ACC112 (cell line): ENCODE measurements at regions not wholly inside any gene's neighbourhood (a gene's known extent, or its start where the extent isn't known, plus 50 kb on each side); places are given as distances from the start of the nearest gene placed in this dataset.

Source experiments
- H2AFZ ChIP-seq: fragments of 200-600 bp; sonication (generic); one replicate; pipeline ENCODE4 v1.6.0; 2017; ENCODE audit warnings: antibody characterized with exemption, low read length; ENCODE audit not compliant: unreplicated experiment
- H3K27ac ChIP-seq: fragments of 200-600 bp; sonication (generic); 2 replicates; pipeline ENCODE4 v1.5.1; 2014; ENCODE audit warnings: low read depth, mild to moderate bottlenecking, antibody characterized with exemption, low read length, moderate library complexity
- H3K27me3 ChIP-seq: fragments of 200-600 bp; sonication (generic); 2 replicates; pipeline ENCODE4 v1.6.1; 2014; ENCODE audit warnings: mild to moderate bottlenecking, antibody characterized with exemption, low read length, moderate library complexity, mixed read lengths; ENCODE audit not compliant: insufficient read depth
- H3K36me3 ChIP-seq: fragments of 200-600 bp; sonication (generic); 2 replicates; pipeline ENCODE4 v1.6.1; 2016; ENCODE audit warnings: mild to moderate bottlenecking, antibody characterized with exemption, low read length, moderate library complexity, mixed read lengths; ENCODE audit not compliant: insufficient read depth
- H3K4me1 ChIP-seq: fragments of 200-600 bp; sonication (generic); one replicate; pipeline ENCODE4 v1.6.1; 2016; ENCODE audit warnings: low read length, mixed read lengths; ENCODE audit not compliant: insufficient read depth, unreplicated experiment, control insufficient read depth
- H3K4me3 ChIP-seq: fragments of 200-600 bp; sonication (generic); 2 replicates; pipeline ENCODE4 v1.5.1; 2014; ENCODE audit warnings: mild to moderate bottlenecking, low read depth, low read length
- H3K79me2 ChIP-seq: fragments of 200-600 bp; sonication (generic); one replicate; pipeline ENCODE4 v1.6.0; 2016; ENCODE audit warnings: low read length; ENCODE audit not compliant: control insufficient read depth, unreplicated experiment, insufficient read depth

DNA sequence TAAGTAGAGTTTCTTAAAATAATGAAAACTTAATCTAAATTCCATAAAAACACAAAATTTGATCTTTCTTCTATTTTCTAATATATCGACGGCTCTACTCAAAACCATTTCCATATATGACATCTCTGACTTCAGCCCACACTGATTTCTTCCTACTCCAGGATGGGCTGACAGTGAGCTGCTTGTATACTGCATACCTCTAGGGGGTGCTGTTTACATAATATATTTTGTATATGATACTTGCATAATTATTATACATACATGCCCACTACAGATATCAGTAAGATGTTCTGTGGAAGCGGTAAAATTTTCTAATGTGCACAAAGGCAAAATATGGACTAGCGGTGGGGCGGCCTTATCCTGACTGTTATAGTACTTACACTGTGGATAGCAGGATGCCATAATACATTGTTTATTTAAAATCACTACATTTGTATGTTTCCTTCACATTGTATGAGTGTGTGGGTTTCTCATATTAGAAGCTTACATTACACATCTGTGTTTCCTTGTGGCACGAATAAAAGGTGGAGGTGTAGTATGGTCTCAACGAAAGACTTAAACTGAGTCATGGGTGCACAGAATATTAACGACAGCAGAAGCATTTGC, 66.1 kb upstream of the NXPH2 start:
- no peak overlapping the region for H3K27ac ChIP-seq
- H2AFZ ChIP-seq: no peak overlapping the region
- H3K36me3 ChIP-seq: no peaks in the 10 kb centered on the region
- H3K4me3 ChIP-seq: no peak overlapping the region
- H3K27me3 ChIP-seq: peaks cover 9% of the 10 kb centered on the region
- no peaks in the 10 kb centered on the region for H3K4me1 ChIP-seq
- H3K79me2 ChIP-seq: no peaks in the 10 kb centered on the region

DNA sequence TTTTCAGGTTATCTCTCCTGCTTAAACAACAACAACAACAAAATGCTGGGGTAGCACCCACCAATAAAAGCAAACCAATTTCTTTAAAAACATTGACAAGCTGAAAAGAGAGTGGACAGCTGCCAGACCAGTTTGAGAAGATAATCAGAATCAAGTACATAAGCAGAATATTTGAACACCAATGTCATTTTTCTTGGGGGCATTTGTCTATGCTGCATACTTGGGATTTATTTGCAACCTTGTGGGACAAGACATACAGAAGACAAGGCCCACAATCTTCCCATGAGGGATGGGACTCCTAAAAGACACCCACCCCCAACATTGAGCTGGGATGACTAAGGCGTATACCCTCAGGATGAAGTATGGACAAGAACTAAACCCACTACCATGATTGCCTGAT, 62.2 kb upstream of the NXPH2 start:
- H3K36me3 ChIP-seq: no peaks in the 10 kb centered on the region
- no peak overlapping the region for H3K27ac ChIP-seq
- no peak overlapping the region for H3K4me3 ChIP-seq
- no peak overlapping the region for H2AFZ ChIP-seq
- no peaks in the 10 kb centered on the region for H3K4me1 ChIP-seq
- no peaks in the 10 kb centered on the region for H3K79me2 ChIP-seq
- peaks cover 9% of the 10 kb centered on the region for H3K27me3 ChIP-seq

DNA sequence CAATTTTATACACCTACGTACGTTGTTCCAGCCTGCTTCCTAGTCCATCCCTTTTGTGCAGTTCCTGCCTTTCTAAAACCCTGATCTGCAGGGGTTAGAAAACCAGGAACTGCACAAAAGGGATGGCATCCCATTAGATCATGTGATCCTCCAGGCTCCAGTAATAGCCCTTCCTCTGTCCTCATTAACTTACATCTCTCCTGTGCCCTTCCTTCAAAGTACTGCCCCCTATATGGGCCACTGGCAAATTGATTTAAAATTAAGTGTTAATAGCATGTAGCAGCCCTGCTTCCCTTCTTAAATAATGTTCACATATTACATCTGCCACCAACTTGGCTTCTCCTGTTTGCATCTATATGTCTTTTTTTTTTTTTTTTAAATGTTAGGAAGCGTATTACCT, 61.3 kb upstream of the NXPH2 start:
- H2AFZ ChIP-seq: no peak overlapping the region
- H3K4me3 ChIP-seq: no peak overlapping the region
- no peaks in the 10 kb centered on the region for H3K36me3 ChIP-seq
- no peaks in the 10 kb centered on the region for H3K4me1 ChIP-seq
- H3K27me3 ChIP-seq: peaks cover 9% of the 10 kb centered on the region
- no peaks in the 10 kb centered on the region for H3K79me2 ChIP-seq
- no peak overlapping the region for H3K27ac ChIP-seq

DNA sequence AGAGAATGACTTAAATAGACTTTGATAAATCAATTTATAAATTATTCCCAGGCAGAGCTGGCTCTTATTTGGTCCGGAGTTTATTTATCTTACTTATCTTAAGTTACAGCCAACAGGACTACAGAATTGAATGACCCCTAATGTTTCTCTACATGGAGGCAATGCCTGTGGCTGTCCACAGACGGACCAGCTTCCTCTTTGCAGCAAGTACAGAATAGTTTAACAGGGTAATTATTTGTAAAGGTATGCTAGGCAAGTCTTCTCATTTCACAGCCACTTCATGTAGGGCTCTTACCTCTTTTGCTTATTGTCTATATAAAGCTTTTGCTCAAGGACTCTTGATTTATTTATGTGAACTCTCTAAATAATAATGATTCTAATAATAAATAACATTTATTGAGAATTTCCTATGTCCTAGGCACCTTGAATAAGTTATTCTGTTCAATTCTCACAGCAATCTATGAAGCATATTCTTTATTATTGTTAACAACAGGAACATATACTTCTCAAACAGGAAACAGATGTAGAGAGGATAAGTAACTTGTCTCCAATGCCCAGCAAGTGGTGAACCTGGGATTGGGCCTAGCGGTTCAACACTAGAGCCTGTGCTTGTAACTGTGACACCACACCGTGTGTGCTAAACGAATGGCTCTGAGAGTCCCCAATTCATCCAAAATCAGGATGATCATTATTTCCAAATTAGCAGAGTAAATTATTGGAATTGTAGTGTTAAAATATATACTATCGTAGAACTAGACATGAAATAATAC, 58.8 kb upstream of the NXPH2 start:
- H3K27ac ChIP-seq: no peak overlapping the region
- H2AFZ ChIP-seq: no peak overlapping the region
- H3K4me1 ChIP-seq: no peaks in the 10 kb centered on the region
- no peaks in the 10 kb centered on the region for H3K79me2 ChIP-seq
- H3K36me3 ChIP-seq: no peaks in the 10 kb centered on the region
- peaks cover 9% of the 10 kb centered on the region for H3K27me3 ChIP-seq
- no peak overlapping the region for H3K4me3 ChIP-seq

DNA sequence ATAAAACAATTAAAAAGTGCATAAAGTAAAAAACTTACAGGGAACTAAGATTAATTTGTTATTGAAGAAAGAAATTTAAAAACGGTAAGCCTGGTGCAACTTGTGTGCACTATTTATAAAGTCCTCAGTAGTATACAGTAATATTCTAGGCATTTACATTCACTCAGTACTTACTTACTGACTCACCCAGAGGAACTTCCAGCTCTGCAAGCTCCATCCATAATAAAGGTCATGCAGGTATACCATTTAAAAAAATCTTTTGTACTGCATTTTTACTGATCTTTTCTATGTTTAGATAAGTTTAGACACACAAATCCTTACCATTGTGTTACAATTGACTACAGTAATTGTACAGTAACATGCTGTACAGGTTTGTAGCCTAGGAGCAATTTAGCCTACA, 51.5 kb upstream of the NXPH2 start:
- Histone ChIP-seq H3K27me3 (no peaks in the 10 kb centered on the region), H3K36me3 (no peaks in the 10 kb centered on the region), H3K4me1 (no peaks in the 10 kb centered on the region), H3K4me3 (no peak overlapping the region), H3K79me2 (no peaks in the 10 kb centered on the region), H3K27ac (no peak overlapping the region), H2AFZ (no peak overlapping the region)

DNA sequence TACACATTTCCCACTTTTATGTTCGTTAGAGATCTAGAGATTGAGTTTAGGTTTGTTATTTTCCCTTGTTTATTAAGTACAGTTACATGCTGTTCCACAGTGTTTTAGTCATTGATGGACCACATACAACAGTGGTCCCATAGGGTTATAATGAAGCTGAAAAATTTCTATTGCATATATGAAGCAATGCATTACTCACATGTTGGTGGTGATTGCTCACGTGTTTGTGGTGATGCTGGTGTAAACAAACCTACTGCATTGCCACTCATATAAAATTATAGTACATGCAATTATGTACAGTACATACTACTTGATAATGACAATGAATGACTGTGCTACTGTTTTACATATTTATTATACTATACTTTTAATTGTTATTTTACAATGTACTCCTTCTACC, 51.0 kb upstream of the NXPH2 start:
- H3K27me3 ChIP-seq: no peaks in the 10 kb centered on the region
- H3K36me3 ChIP-seq: no peaks in the 10 kb centered on the region
- H2AFZ ChIP-seq: no peak overlapping the region
- H3K4me1 ChIP-seq: no peaks in the 10 kb centered on the region
- no peak overlapping the region for H3K4me3 ChIP-seq
- no peak overlapping the region for H3K27ac ChIP-seq
- no peaks in the 10 kb centered on the region for H3K79me2 ChIP-seq

DNA sequence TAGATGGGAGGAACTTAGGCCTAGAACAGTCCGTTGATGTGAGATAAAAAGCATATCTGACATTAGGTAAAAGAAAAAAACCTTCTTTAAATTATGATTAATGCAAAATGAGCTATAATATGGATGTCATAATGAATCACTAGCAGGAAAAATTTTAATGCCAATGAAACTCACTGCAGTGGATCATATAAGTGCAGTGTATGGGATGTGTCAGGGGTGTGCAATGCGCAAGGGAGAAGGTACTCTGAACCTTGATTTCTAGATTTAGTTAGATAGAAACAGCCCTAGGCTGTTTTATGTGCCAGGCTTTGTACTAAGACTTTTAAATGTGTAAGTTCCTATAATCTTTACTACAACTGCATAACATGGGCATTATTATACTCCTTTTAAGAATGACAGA, 50.4 kb upstream of the NXPH2 start:
- H3K27me3 ChIP-seq: no peaks in the 10 kb centered on the region
- H3K4me3 ChIP-seq: no peak overlapping the region
- H3K27ac ChIP-seq: no peak overlapping the region
- H2AFZ ChIP-seq: no peak overlapping the region
- no peaks in the 10 kb centered on the region for H3K36me3 ChIP-seq
- H3K4me1 ChIP-seq: no peaks in the 10 kb centered on the region
- no peaks in the 10 kb centered on the region for H3K79me2 ChIP-seq
